DND-41 (cell line): ENCODE measurements at regions not wholly inside any gene's neighbourhood (a gene's known extent, or its start where the extent isn't known, plus 50 kb on each side); places are given as distances from the start of the nearest gene placed in this dataset.
A peak's percentile ranks its signal among the peaks of the same experiment; 100 is the strongest.

Experiments used
- ATAC-seq: fragments of 200-7000 bp; cut with Tn5 transposase; 3 replicates; pipeline ENCODE4 v1.9.1; 2021; ENCODE audit warnings: low read depth; ENCODE audit not compliant: insufficient read depth
- DNase-seq: peaks from one replicate; pipeline ENCODE4 v3.0.0-alpha.2; 2020
- H2AFZ ChIP-seq: 2 replicates; pipeline ENCODE4 v1.6.0; 2012; ENCODE audit warnings: low read depth, low read length
- H3K27ac ChIP-seq: 2 replicates; pipeline ENCODE4 v1.5.1; 2012; ENCODE audit warnings: low read length, inconsistent platforms
- H3K27me3 ChIP-seq: fragments of 200-600 bp; sonication (generic); 2 replicates; pipeline ENCODE4 v1.6.0; 2012; ENCODE audit warnings: low read length, mild to moderate bottlenecking, inconsistent platforms; ENCODE audit not compliant: insufficient read depth, poor library complexity
- H3K36me3 ChIP-seq: 2 replicates; pipeline ENCODE4 v1.5.1; 2012; ENCODE audit warnings: low read length, inconsistent platforms; ENCODE audit not compliant: insufficient read depth
- H3K4me1 ChIP-seq: 2 replicates; pipeline ENCODE4 v1.5.1; 2012; ENCODE audit warnings: mild to moderate bottlenecking, low read length; ENCODE audit not compliant: insufficient read depth
- H3K4me2 ChIP-seq: 2 replicates; pipeline ENCODE4 v1.6.0; 2012; ENCODE audit warnings: mild to moderate bottlenecking, moderate library complexity, low read length, inconsistent platforms; ENCODE audit not compliant: insufficient read depth
- H3K4me3 ChIP-seq, 2 experiments: fragments of 200-600 bp in 1 of 2; shearing (Covaris generic) in 1 of 2; 2 replicates each; pipeline ENCODE4 v1.5.1; 2012 to 2016; ENCODE audit warnings: inconsistent platforms in 2 of 2, low read length in 2 of 2, mild to moderate bottlenecking in 2 of 2, low read depth in 1 of 2, moderate library complexity in 1 of 2
- H3K79me2 ChIP-seq: 2 replicates; pipeline ENCODE4 v1.6.0; 2012; ENCODE audit warnings: low read length, inconsistent platforms; ENCODE audit not compliant: insufficient read depth
- H3K9ac ChIP-seq: 2 replicates; pipeline ENCODE4 v1.6.0; 2012; ENCODE audit warnings: low read depth, mild to moderate bottlenecking, inconsistent platforms, low read length, moderate library complexity
- H3K9me3 ChIP-seq: 2 replicates; pipeline ENCODE4 v1.5.1; 2012; ENCODE audit warnings: low read length, moderate library complexity, mild to moderate bottlenecking, inconsistent platforms; ENCODE audit not compliant: insufficient read depth, severe bottlenecking
- H4K20me1 ChIP-seq: 2 replicates; pipeline ENCODE4 v1.6.0; 2012; ENCODE audit warnings: low read length; ENCODE audit not compliant: insufficient read depth
- CTCF ChIP-seq: IDR thresholded peaks from 2 replicates; pipeline ENCODE4 v1.5.1; 2012; ENCODE audit warnings: borderline replicate concordance, low read length, moderate library complexity, mild to moderate bottlenecking; ENCODE audit not compliant: poor library complexity, severe bottlenecking; ENCODE audit errors: extremely low read depth
- EZH2 ChIP-seq: IDR thresholded peaks from 3 replicates; pipeline ENCODE4 v1.6.1; 2012; ENCODE audit warnings: borderline replicate concordance, low read depth, mild to moderate bottlenecking, moderate library complexity, low read length, inconsistent platforms; ENCODE audit not compliant: severe bottlenecking

- Histone ChIP-seq H2AFZ (no peak overlapping the region), H3K27me3 (no peaks in the 10 kb centered on the region), H4K20me1 (no peaks in the 10 kb centered on the region), H3K4me3 (no peak overlapping the region), H3K9ac (no peak overlapping the region), H3K36me3 (no peaks in the 10 kb centered on the region), H3K9me3 (no peaks in the 10 kb centered on the region), H3K4me2 (no peak overlapping the region), H3K79me2 (no peaks in the 10 kb centered on the region), H3K4me1 (peaks cover 12% of the 10 kb centered on the region), H3K27ac (no peak overlapping the region)
- DNase-seq (no peak), ATAC-seq (no peak)
- TF ChIP-seq CTCF (no peak), EZH2 (no peak)
Observed at GRCh38 chr13:77480066-77480465, 55.4 kb upstream of the SCEL start.

- no peak for ATAC-seq
- Histone ChIP-seq H2AFZ (no peak overlapping the region), H3K4me2 (no peak overlapping the region), H3K9ac (no peak overlapping the region), H3K27me3 (no peaks in the 10 kb centered on the region), H3K36me3 (no peaks in the 10 kb centered on the region), H3K79me2 (no peaks in the 10 kb centered on the region), H3K4me1 (peaks cover 12% of the 10 kb centered on the region), H3K27ac (no peak overlapping the region), H4K20me1 (no peaks in the 10 kb centered on the region), H3K9me3 (no peaks in the 10 kb centered on the region), H3K4me3 (no peak overlapping the region)
- no peak for TF ChIP-seq CTCF
- no peak for TF ChIP-seq EZH2
- DNase-seq, result no peak
Observed at GRCh38 chr13:77479326-77479725, 56.2 kb upstream of the SCEL start.

- H2AFZ ChIP-seq, result peak overlapping the region; percentile 77
Observed at GRCh38 chr13:77477299-77477848, 58.1 kb upstream of the SCEL start.

More at GRCh38 chr13:77477299-77477848, 58.1 kb upstream of the SCEL start:
- Histone ChIP-seq H3K4me2 (no peak overlapping the region; the same call in 1 of the 2 replicates), H3K4me3 (no peak overlapping the region), H3K79me2 (no peaks in the 10 kb centered on the region), H3K4me1 (peaks cover 12% of the 10 kb centered on the region), H3K9me3 (no peaks in the 10 kb centered on the region), H3K9ac (peak overlapping the region; percentile 53; the same call in 1 of the 2 replicates), H3K27me3 (no peaks in the 10 kb centered on the region), H3K36me3 (no peaks in the 10 kb centered on the region), H4K20me1 (no peaks in the 10 kb centered on the region), H3K27ac (no peak overlapping the region)
- ATAC-seq (no peak), DNase-seq (no peak)
- TF ChIP-seq EZH2 (no peak), CTCF (no peak)
